Cardiac fibroblast (primary cell): ENCODE measurements at regions not wholly inside any gene's neighbourhood (a gene's known extent, or its start where the extent isn't known, plus 50 kb on each side); places are given as distances from the start of the nearest gene placed in this dataset.

Experiments
- DNase-seq, 2 donors: peaks; one replicate each; pipeline versions ENCODE4 v3.0.0 to v3.0.0-alpha.2; 2010; ENCODE audit warnings: low read depth in 2 of 2
- H3K4me3 ChIP-seq, 2 donors: replicated peaks in 1 of 2; 1 replicate in 1 of 2; 2 replicates in 1 of 2; pipeline ENCODE4 v1.5.1; 2011; ENCODE audit warnings: low read depth in 2 of 2, low read length in 2 of 2, mild to moderate bottlenecking in 2 of 2, moderate library complexity in 1 of 2
- CTCF ChIP-seq: IDR thresholded peaks from one replicate; pipeline ENCODE4 v1.5.1; 2011; ENCODE audit warnings: low read depth, mild to moderate bottlenecking, low read length, inconsistent platforms

- H3K4me3 ChIP-seq: no peak overlapping the region
- DNase-seq: no peak
- no peak for TF ChIP-seq CTCF
These were observed 381.2 kb downstream of the KIF4B start for GRCh38 chr5:155394727-155395126.

- no peak for DNase-seq
- no peak for TF ChIP-seq CTCF
- no peak overlapping the region for H3K4me3 ChIP-seq
These were observed 389.5 kb downstream of the KIF4B start for GRCh38 chr5:155402927-155403640.

GRCh38 chr5:155406815-155407214 lies 393.3 kb downstream of the KIF4B start:
- TF ChIP-seq CTCF: no peak
- H3K4me3 ChIP-seq: no peak overlapping the region
- no peak for DNase-seq

- no peak for TF ChIP-seq CTCF
- no peak overlapping the region for H3K4me3 ChIP-seq
- no peak for DNase-seq
These were observed 394.9 kb downstream of the KIF4B start for GRCh38 chr5:155408465-155408864.

- DNase-seq: no peak
- H3K4me3 ChIP-seq: no peak overlapping the region
- TF ChIP-seq CTCF: no peak
These were observed 403.2 kb downstream of the KIF4B start for GRCh38 chr5:155416765-155417164.

- TF ChIP-seq CTCF: no peak
- no peak overlapping the region for H3K4me3 ChIP-seq
- no peak for DNase-seq
These were observed 405.5 kb downstream of the KIF4B start for GRCh38 chr5:155418960-155419579.
